Renal pelvis (tissue), 1 donor: ENCODE measurements at regions not wholly inside any gene's neighbourhood (a gene's known extent, or its start where the extent isn't known, plus 50 kb on each side); places are given as distances from the start of the nearest gene placed in this dataset.

Experiments used
- DNase-seq: peaks from one replicate; pipeline ENCODE4 v3.0.0-alpha.2; 2013

DNA sequence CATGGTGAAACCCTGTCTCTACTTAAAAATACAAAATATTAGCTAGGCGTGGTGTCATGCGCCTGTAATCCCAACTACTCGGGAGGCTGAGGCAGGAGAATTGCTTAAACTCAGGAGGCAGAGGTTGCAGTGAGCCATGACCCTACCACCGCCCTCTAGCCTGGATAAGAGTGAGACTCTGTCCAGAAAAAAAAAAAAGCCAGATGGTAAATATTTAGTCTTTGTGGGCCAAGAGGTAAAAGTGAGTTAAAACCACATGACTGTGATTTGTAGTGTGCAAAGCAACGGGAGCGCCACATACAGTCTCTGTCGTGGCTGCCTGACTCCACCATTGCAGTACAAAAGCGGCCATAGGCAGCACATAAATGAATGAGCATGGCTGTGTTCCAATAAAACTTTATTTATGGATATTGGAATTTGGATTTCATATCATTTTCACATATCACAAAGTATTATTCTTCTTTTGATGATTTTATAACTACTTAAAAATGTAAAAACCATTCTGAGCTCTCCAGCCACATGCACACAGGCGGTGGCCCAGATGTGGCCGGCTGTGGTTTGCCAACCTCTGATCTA lies 51.8 kb upstream of the CASZ1 start:
- DNase-seq, result no peak

DNA sequence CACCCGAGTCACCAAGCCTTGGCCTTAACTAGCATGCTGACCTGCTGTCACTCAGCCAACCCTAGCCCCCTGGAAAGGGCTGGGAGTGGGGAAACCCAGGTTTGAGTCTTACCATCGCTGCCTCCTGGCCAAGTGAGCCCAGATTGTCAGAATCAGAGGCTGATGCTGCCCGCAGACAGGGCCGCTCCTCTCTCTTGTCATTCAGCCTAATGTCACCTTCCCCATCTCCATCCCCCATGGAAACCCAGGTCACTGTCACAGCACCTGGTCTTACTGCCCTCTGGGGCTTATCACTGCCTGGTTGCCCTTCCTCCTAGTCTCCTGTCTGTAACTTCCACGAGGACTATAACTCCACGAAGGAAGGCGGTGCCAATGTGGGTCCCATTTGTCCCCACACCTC lies 53.6 kb upstream of the CASZ1 start:
- no peak for DNase-seq

GRCh38 chr1:10851024-10852013 lies 54.9 kb upstream of the CASZ1 start:
- DNase-seq, result no peak

DNA sequence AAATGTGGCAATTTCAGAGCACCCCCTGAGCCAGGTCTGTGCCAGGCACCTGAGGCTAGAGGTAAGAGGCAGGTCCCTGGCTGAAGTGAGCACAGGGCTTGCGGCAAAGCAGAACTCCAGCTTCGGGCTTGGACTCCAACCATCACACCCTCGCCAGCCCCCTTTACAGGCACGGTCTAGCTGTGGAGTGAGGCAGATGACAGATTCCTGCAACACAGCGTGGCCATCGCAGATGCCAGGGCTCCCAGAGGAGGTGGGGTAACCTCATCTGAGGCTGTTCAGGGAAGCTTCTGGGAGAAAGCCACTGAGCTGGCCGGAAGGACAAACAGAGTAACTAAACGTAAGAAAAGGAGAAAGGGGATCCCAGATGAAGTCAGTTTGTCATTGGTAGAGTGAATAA lies 55.6 kb upstream of the CASZ1 start:
- DNase-seq, result no peak

- DNase-seq, result no peak
Observed at GRCh38 chr1:10852486-10852885, 56.0 kb upstream of the CASZ1 start.

DNA sequence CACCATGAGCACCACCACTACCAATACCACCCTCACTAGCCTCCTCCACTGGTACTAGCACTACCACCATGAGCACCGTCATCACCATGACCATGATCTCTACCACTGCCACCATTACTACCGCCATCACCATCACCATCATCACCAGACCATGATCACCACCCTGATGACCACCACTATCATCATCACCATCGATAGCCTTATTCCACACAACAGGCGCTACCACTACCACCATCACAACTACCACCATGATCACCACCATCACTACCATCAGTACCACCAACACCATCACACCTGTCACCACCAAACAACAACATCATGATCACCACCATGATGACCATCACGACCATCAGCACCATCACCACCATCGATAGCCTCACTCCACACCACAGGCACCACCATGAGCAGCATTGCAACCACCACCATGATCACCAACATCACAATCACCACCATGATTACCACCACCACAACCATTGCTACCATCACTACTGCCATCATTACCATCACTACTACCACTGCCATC lies 56.6 kb upstream of the CASZ1 start:
- DNase-seq, result no peak

GRCh38 chr1:10853701-10854100 lies 57.3 kb upstream of the CASZ1 start:
- DNase-seq, result no peak

DNA sequence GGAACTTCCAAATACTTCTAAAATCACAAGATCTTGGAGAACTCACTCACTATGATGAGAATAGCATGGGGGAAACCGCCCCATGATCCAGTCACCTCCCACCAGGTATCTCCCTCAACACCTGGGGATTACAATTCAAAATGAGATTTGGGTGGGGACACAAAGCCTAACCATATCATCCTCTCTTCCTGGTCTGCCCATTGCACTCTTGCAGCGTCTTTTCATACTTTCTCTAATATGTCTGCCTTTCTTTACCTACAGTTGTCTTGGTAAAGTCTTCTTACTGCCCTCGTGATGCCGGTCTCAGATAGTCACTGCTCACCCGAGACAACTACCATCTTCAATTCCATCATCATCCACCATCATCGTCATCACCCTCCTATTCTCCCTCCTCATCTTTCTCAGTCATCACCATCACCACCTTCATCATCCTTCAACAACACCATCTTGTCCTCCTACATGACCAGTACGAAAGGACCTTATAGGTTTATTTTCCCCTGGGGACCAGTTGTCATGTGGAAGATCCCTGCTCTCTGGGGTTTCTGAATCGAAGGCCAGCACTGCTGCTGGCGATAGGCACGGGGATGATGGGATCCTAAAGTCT lies 58.5 kb upstream of the CASZ1 start:
- DNase-seq, result no peak

DNA sequence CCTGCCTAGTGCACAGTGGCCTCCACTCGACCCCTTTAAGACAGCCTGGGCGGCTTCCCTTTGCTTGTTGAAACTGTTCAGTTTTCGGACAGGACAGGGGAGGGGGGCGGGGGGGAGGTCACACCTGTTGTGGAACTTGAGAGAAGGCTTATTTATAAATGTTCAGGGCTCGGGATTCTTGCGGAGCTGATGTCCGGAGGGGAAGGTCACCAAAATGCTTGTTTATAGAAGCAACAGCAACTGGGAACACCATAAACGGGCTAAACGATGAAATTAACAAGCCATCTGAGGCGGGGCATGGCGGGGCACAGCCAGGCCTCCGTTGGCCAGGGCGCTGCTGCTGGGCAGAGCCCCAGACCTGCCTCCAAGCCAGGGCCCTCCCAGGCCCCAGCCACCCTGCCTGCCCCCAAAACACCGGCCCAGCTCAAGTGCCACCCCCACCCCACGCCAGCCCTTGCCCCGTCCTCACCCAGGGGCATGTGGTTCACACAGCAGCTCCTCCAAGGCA lies 59.8 kb upstream of the CASZ1 start:
- DNase-seq, result no peak

- no peak for DNase-seq
Observed at GRCh38 chr1:10856863-10857598, 60.6 kb upstream of the CASZ1 start.

GRCh38 chr1:10857687-10858086 lies 61.2 kb upstream of the CASZ1 start:
- no peak for DNase-seq

DNA sequence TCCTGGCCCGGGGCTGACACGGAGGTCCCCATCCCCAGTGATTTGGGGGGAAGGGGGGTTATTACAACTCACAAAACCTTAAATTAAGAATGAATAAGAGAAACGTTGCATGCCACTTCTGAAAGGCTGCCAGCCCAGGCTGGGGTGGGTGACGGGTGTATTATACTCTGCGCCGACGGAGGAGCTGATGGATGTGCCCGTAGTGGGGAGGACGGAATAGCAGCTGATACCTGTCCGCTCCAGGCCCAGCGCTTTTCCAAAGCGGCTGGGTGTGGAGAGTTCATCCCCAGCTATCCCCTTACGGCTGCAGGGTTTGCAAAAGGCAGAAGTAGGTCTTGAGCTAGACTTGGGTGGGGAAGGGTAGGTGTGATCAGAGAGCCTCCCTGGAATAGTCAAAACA lies 63.8 kb upstream of the CASZ1 start:
- no peak for DNase-seq

GRCh38 chr1:10860682-10861081 lies 64.2 kb upstream of the CASZ1 start:
- no peak for DNase-seq

- no peak for DNase-seq
Observed at GRCh38 chr1:10861822-10862221, 65.4 kb upstream of the CASZ1 start.

- DNase-seq, result no peak
Observed at GRCh38 chr1:10862743-10863335, 66.4 kb upstream of the CASZ1 start.

- DNase-seq, result no peak
Observed at GRCh38 chr1:10863886-10864285, 67.4 kb upstream of the CASZ1 start.

- DNase-seq, result no peak
Observed at GRCh38 chr1:10864776-10865175, 68.3 kb upstream of the CASZ1 start.

DNA sequence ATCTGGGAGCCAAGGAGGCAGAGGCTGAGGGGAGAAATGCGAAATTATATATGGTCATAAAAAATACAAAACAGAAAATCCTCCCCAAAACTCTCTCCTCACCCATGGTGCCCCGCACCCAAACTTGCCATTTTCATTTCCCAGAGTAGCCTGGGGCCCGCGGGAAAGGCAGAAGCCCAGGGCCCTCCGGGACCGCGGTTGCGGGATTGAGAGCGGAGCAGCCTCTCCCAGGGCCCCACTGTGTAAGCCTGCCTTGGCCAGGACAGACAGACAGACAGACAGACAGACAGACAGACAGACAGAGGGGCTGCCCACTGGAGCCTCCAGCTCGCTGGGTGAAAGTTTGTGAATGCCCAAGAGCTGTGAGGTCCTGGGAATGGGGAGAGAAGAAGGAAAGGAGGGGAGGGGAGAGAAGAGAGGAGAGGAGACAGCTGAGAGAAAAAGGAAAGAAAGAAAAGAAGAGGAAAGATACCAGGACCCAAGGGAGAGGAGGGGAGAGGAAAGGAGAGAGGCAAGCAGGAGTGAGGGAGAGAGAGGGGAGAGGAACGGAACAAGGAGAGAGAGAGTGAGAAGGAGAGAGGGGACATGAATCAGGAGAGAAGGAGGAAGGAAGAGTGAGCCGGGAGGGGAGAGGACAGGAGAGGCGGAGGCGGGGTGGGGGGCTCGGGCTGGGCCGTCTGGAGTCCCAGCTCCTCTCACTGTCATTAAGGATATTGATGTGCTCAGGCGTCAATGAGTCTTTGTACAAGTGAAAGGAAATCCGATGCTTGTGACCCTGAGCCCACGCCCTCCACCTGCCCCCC lies 69.3 kb upstream of the CASZ1 start:
- DNase-seq, result no peak

GRCh38 chr1:10866321-10867093 lies 70.1 kb upstream of the CASZ1 start:
- no peak for DNase-seq
